Activated naive CD8-positive, alpha-beta T cell treated with anti-CD3 and anti-CD28 coated beads, Interleukin-2, amount 10 ng/mL, durations not matched to agents 7 days and 5 days (primary cell): ENCODE measurements at regions not wholly inside any gene's neighbourhood (a gene's known extent, or its start where the extent isn't known, plus 50 kb on each side); places are given as distances from the start of the nearest gene placed in this dataset.
A peak's percentile ranks its signal among the peaks of the same experiment; 100 is the strongest.

Experiments
- ATAC-seq: fragments of 150-1000 bp; cut with Tn5 transposase; one replicate; pipeline ENCODE4 v1.10.0; 2021; ENCODE audit warnings: low read depth, moderate library complexity
- POLR2A ChIA-PET: fragments of 350-600 bp; sonication (Branson Sonifier 250); formaldehyde crosslinking; loops from one replicate; lab custom pipeline; 2021; ENCODE audit warnings: antibody characterized with exemption; lab: Charles Lee
- DNase-seq: peaks from one replicate; pipeline ENCODE4 v3.0.0; 2021
- H3K27ac Mint-ChIP-seq: one replicate; pipeline ENCODE4 v1.8.0; 2022; ENCODE audit warnings: mild to moderate bottlenecking, mixed read lengths
- H3K27me3 Mint-ChIP-seq: one replicate; pipeline ENCODE4 v1.8.0; 2022; ENCODE audit warnings: mild to moderate bottlenecking, moderate library complexity, mixed read lengths
- H3K36me3 Mint-ChIP-seq: one replicate; pipeline ENCODE4 v1.8.0; 2021; ENCODE audit warnings: mild to moderate bottlenecking, mixed read lengths
- H3K4me1 Mint-ChIP-seq: one replicate; pipeline ENCODE4 v1.8.0; 2021; ENCODE audit warnings: mixed read lengths
- H3K4me3 Mint-ChIP-seq: one replicate; pipeline ENCODE4 v1.8.0; 2022; ENCODE audit warnings: mild to moderate bottlenecking, moderate library complexity, mixed read lengths
- H3K9me3 Mint-ChIP-seq: one replicate; pipeline ENCODE4 v1.8.0; 2021; ENCODE audit warnings: mixed read lengths

- no peak overlapping the region for H3K27ac Mint-ChIP-seq
- H3K9me3 Mint-ChIP-seq, result no peaks in the 10 kb centered on the region
- no peaks in the 10 kb centered on the region for H3K4me1 Mint-ChIP-seq
- no peaks in the 10 kb centered on the region for H3K36me3 Mint-ChIP-seq
- no peak for DNase-seq
- no peak overlapping the region for H3K4me3 Mint-ChIP-seq
- POLR2A ChIA-PET, result no interaction called here
- peaks cover 2% of the 10 kb centered on the region for H3K27me3 Mint-ChIP-seq
- ATAC-seq, result no peak
Observed at GRCh38 chr7:10802526-10802925, 171.1 kb upstream of the PHF14 start.

DNA sequence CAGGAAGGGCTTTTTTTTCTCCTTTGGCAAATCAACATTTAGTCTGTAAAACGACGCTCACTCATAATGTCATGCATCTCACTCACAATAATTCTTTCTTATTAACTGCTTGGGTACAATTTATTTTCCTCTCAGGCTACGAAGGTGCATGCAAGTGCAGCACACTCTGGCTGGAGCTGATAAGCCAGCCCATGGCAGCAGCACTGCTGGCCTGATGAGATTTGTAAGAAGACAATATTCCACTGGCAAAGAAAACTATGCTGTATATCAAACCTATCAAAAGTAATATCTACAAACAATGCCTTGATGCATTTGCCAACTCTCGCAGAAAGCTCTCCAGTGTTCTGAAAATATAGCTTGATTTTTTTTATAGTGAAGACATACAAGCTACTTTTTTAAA, 170.0 kb upstream of the PHF14 start:
- peaks cover 2% of the 10 kb centered on the region for H3K27me3 Mint-ChIP-seq
- no peaks in the 10 kb centered on the region for H3K4me1 Mint-ChIP-seq
- H3K9me3 Mint-ChIP-seq, result no peaks in the 10 kb centered on the region
- DNase-seq (no peak), ATAC-seq (no peak)
- POLR2A ChIA-PET, result no interaction called here
- no peaks in the 10 kb centered on the region for H3K36me3 Mint-ChIP-seq
- no peak overlapping the region for H3K4me3 Mint-ChIP-seq
- no peak overlapping the region for H3K27ac Mint-ChIP-seq

DNA sequence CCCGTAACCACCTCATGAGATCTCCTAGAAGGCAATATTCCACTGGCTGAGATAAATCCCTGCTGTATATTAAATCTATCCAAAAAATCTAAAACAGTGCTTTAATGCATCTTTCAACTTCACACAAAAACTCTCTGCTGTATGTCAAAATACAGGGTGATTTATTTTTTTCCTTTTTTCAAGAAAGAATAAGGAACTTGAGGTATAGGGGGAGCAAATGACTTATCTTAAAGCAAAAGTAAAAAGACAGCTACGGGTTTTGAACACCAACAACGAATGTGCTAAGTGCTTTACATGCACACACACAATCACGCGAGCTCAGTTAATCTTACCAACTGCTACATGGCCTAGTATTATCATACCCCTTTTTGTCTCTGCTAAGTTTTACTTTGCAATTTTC, 168.9 kb upstream of the PHF14 start:
- POLR2A ChIA-PET, result no interaction called here
- no peaks in the 10 kb centered on the region for H3K4me1 Mint-ChIP-seq
- peaks cover 2% of the 10 kb centered on the region for H3K27me3 Mint-ChIP-seq
- no peak for DNase-seq
- no peaks in the 10 kb centered on the region for H3K36me3 Mint-ChIP-seq
- no peak overlapping the region for H3K27ac Mint-ChIP-seq
- no peak for ATAC-seq
- H3K9me3 Mint-ChIP-seq, result no peaks in the 10 kb centered on the region
- no peak overlapping the region for H3K4me3 Mint-ChIP-seq

DNA sequence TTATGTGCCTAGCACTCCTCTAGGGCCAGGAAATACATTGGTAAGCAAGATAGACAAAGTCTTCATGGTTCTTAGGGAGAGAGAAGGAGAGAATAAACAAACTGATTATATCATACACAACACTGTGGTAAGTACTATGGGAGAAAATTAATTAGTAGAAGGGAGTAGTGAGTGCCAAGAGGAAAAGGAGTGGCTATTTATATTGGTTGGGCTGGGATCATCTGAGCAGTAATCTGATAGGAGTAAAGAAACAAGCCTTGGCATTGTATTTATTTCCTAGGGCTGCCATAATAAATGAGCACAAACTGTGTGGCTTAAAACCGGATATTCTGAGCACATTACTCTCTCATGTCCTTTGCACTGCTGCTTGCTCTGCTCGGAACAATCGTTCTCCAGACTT, 158.1 kb upstream of the PHF14 start:
- Mint-ChIP-seq H3K36me3 (no peaks in the 10 kb centered on the region), H3K4me1 (no peaks in the 10 kb centered on the region), H3K27ac (no peak overlapping the region), H3K4me3 (no peak overlapping the region), H3K9me3 (no peaks in the 10 kb centered on the region), H3K27me3 (no peaks in the 10 kb centered on the region)
- ATAC-seq, result no peak
- POLR2A ChIA-PET, result no interaction called here
- no peak for DNase-seq

DNA sequence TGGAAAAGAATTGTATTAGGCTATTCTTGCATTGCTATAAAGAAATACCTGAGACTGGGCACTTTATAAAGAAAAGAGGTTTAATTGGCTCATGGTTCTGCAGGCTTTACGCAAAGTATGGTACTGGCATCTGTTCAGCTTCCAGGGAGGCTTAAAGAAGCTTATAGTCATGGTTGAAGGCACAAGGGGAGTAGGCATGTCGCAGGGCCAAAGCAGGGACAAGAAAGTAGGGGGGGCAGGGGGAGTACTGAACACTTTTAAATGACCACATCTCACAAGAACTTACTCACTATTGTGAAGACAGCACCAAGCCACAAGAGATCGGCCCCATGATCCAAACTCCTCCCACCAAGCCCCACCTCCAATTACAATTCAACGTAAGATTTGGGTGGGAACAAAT, 152.5 kb upstream of the PHF14 start:
- ATAC-seq (no peak), DNase-seq (no peak)
- no peak overlapping the region for H3K4me3 Mint-ChIP-seq
- no peaks in the 10 kb centered on the region for H3K4me1 Mint-ChIP-seq
- no peaks in the 10 kb centered on the region for H3K27me3 Mint-ChIP-seq
- POLR2A ChIA-PET, result no interaction called here
- no peaks in the 10 kb centered on the region for H3K36me3 Mint-ChIP-seq
- H3K9me3 Mint-ChIP-seq, result no peaks in the 10 kb centered on the region
- H3K27ac Mint-ChIP-seq, result no peak overlapping the region

DNA sequence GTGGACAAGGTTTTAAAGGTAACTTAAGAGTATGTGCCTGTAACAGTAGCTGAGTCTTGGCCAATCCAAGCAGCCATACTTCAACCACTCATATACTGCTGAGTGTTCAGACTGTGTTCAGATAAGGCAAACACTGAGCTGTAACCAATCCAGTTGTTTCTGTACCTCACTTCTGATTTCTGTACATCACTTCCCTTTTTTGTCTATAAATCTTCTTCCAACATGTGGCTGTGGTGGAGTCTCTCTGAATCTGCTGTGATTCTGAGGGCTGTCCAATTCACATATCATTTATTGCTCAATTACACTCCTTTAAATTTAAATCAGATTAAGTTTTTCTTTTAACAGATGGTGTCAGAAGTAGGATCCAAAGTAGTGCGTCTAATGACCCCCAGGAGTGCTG, 149.5 kb upstream of the PHF14 start:
- no peak overlapping the region for H3K27ac Mint-ChIP-seq
- H3K9me3 Mint-ChIP-seq, result no peaks in the 10 kb centered on the region
- no peaks in the 10 kb centered on the region for H3K36me3 Mint-ChIP-seq
- POLR2A ChIA-PET, result no interaction called here
- ATAC-seq (no peak), DNase-seq (no peak)
- no peaks in the 10 kb centered on the region for H3K4me1 Mint-ChIP-seq
- no peaks in the 10 kb centered on the region for H3K27me3 Mint-ChIP-seq
- no peak overlapping the region for H3K4me3 Mint-ChIP-seq

- DNase-seq (no peak), ATAC-seq (no peak)
- Mint-ChIP-seq H3K9me3 (no peaks in the 10 kb centered on the region), H3K27me3 (no peaks in the 10 kb centered on the region), H3K4me3 (no peak overlapping the region), H3K27ac (no peak overlapping the region), H3K36me3 (no peaks in the 10 kb centered on the region), H3K4me1 (no peaks in the 10 kb centered on the region)
- POLR2A ChIA-PET, result no interaction called here
Observed at GRCh38 chr7:10838228-10838627, 135.4 kb upstream of the PHF14 start.

GRCh38 chr7:10845225-10845624, 128.4 kb upstream of the PHF14 start:
- H3K9me3 Mint-ChIP-seq, result no peaks in the 10 kb centered on the region
- ATAC-seq (no peak), DNase-seq (no peak)
- POLR2A ChIA-PET, result no interaction called here
- no peaks in the 10 kb centered on the region for H3K36me3 Mint-ChIP-seq
- no peaks in the 10 kb centered on the region for H3K4me1 Mint-ChIP-seq
- no peak overlapping the region for H3K4me3 Mint-ChIP-seq
- no peak overlapping the region for H3K27ac Mint-ChIP-seq
- H3K27me3 Mint-ChIP-seq, result no peaks in the 10 kb centered on the region

DNA sequence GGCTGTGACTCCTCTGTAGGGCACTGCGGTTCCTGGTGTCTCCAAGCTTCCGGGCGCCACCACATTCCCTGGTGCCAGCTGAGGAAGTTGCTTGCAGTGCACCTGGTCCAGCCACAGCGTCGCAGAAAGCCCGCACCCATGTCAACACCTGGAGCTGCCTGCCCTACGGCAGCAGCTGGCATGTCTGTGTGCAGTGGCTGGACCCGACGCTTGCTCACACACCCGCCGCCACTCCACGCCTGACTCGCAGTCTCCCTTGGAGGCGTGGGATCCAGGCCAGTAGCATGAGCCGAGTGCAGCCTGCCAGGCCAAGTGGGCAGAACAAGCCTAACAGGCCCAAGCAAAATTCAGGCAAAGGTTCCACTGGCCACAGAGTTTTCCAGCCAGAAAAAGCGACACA, 118.1 kb upstream of the PHF14 start:
- H3K36me3 Mint-ChIP-seq, result no peaks in the 10 kb centered on the region
- H3K4me3 Mint-ChIP-seq, result no peak overlapping the region
- H3K4me1 Mint-ChIP-seq, result no peaks in the 10 kb centered on the region
- ATAC-seq (no peak), DNase-seq (no peak)
- H3K9me3 Mint-ChIP-seq, result no peaks in the 10 kb centered on the region
- POLR2A ChIA-PET, result no interaction called here
- no peak overlapping the region for H3K27ac Mint-ChIP-seq
- H3K27me3 Mint-ChIP-seq, result peaks cover 3% of the 10 kb centered on the region

DNA sequence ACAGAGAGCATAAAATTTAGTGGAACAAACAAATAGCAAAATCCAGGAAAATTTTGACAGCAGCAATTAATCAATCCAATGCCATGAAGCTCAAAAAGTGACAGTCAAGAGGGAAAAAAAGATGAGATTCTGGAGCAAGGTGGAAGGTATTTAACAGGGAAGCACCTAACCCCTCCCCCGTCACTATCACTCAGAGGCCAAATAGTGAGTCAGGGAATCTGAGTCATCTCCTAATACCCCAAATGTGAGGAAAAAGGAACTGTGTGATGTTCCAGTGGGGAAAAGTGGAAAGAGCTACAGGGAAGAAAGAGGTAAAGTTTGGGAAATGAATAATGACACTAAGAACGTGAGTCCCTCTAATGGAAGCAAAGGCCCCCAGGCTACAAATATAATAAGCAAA, 113.2 kb upstream of the PHF14 start:
- POLR2A ChIA-PET, result no interaction called here
- ATAC-seq (no peak), DNase-seq (no peak)
- H3K36me3 Mint-ChIP-seq, result no peaks in the 10 kb centered on the region
- no peak overlapping the region for H3K4me3 Mint-ChIP-seq
- no peak overlapping the region for H3K27ac Mint-ChIP-seq
- H3K27me3 Mint-ChIP-seq, result peaks cover 11% of the 10 kb centered on the region
- H3K4me1 Mint-ChIP-seq, result no peaks in the 10 kb centered on the region
- no peaks in the 10 kb centered on the region for H3K9me3 Mint-ChIP-seq

DNA sequence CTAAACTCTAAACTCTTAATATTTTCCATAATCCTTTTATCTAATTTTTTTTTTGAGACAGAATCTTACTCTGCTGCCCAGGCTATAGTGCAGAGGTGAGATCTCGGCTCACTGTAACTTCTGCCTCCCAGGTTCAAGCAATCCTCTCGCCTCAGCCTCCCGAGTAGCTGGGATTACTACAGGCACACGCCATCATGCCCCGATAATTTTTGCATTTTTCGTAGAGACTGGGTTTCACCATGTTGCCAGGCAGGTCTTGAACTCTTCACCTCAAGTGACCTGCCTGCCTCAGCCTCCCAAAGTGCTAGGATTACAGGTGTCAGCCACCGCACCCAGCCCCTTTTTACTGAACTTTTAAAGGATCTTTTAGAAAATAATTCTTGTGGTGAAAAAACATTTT, 110.2 kb upstream of the PHF14 start:
- DNase-seq (no peak), ATAC-seq (no peak)
- H3K4me3 Mint-ChIP-seq, result no peak overlapping the region
- H3K36me3 Mint-ChIP-seq, result no peaks in the 10 kb centered on the region
- H3K27ac Mint-ChIP-seq, result no peak overlapping the region
- H3K27me3 Mint-ChIP-seq, result peaks cover 11% of the 10 kb centered on the region
- no peaks in the 10 kb centered on the region for H3K4me1 Mint-ChIP-seq
- POLR2A ChIA-PET, result no interaction called here
- no peaks in the 10 kb centered on the region for H3K9me3 Mint-ChIP-seq

DNA sequence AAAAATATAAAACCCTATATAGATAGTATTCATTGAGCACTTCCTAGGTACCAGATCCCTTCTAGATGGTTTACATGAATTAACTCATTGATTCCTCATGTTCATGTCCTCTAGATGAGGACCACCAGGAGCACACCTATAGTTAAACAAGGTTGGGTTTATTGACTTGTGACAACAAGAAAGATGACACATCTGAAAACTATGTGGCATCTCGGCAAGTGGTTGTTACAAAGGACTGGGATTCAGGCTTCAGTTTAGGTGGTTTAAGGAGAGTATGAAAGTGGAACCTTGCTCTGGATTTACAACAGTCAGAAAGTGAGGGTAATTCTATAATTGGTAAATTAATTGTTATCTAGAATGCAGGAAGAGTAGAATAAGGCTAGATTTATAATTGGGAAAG, 99.0 kb upstream of the PHF14 start:
- Mint-ChIP-seq H3K4me3 (no peak overlapping the region), H3K36me3 (no peaks in the 10 kb centered on the region), H3K27me3 (peaks cover 6% of the 10 kb centered on the region), H3K27ac (no peak overlapping the region), H3K4me1 (no peaks in the 10 kb centered on the region), H3K9me3 (peaks cover 2% of the 10 kb centered on the region)
- POLR2A ChIA-PET, result no interaction called here
- ATAC-seq (no peak), DNase-seq (no peak)

GRCh38 chr7:10875080-10875479, 98.6 kb upstream of the PHF14 start:
- no peak overlapping the region for H3K27ac Mint-ChIP-seq
- H3K27me3 Mint-ChIP-seq, result peaks cover 6% of the 10 kb centered on the region
- H3K36me3 Mint-ChIP-seq, result no peaks in the 10 kb centered on the region
- no peak for ATAC-seq
- peaks cover 2% of the 10 kb centered on the region for H3K9me3 Mint-ChIP-seq
- H3K4me1 Mint-ChIP-seq, result no peaks in the 10 kb centered on the region
- no peak overlapping the region for H3K4me3 Mint-ChIP-seq
- no peak for DNase-seq
- POLR2A ChIA-PET, result no interaction called here

DNA sequence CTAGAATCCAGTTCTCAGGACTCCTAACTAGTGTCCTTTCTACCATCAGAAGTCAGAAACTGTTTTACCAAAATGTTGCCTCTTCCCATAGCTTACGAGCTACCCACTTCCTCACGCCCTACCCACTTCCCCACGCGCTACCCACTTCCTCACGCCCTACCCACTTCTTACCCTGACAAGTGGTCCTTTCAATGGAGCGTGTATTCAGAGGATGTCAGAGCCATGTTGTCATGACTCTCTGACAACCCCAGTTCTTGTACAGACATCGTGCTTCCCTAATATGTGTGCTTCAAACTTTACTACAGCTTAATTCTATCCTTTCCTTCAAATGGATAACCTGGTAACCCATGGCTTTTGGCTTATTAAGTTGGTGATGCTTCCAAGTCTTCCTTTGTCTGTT, 84.8 kb upstream of the PHF14 start:
- Mint-ChIP-seq H3K9me3 (no peaks in the 10 kb centered on the region), H3K27me3 (no peaks in the 10 kb centered on the region), H3K27ac (no peak overlapping the region), H3K36me3 (no peaks in the 10 kb centered on the region), H3K4me1 (peaks cover 11% of the 10 kb centered on the region), H3K4me3 (peak overlapping the region; percentile 63)
- DNase-seq (peak; percentile 28), ATAC-seq (peak; percentile 86)
- POLR2A ChIA-PET, result no interaction called here

DNA sequence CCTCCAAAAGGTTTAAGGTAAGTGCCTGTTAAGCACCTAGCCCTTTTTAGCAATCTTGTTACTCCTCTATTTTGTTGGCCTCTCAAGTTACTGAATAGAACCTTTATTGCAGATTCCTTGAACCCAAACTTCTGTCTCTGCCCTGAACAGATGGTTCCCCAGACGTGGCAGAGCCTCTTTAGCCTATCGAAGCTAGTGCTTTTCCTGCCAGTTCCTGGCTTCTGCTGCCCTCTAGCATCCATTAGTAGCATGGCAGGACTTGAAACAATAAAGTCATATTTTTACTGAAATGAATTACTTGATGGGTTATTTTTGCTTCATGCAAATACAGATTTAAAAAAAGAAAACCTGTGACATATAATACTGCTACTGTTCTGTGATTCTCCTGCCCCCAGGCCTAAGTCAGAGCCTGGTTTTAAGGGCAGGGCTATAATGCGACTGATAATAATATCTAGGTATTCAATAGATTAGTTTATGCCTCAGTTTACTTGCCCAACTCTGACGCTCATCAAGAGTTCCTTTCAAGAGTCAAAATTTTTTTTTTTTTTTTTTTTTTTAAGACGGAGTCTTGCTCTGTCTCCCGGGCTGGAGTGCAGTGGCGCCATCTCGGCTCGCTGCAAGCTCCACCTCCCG, 84.3 kb upstream of the PHF14 start:
- H3K27me3 Mint-ChIP-seq, result no peaks in the 10 kb centered on the region
- H3K4me3 Mint-ChIP-seq, result peak overlapping the region; percentile 63
- no peaks in the 10 kb centered on the region for H3K9me3 Mint-ChIP-seq
- no peaks in the 10 kb centered on the region for H3K36me3 Mint-ChIP-seq
- H3K4me1 Mint-ChIP-seq, result peaks cover 11% of the 10 kb centered on the region
- ATAC-seq (peak; percentile 78), DNase-seq (no peak)
- POLR2A ChIA-PET, result no interaction called here
- H3K27ac Mint-ChIP-seq, result no peak overlapping the region
